DOHH2 (cell line): ENCODE measurements at regions not wholly inside any gene's neighbourhood (a gene's known extent, or its start where the extent isn't known, plus 50 kb on each side); places are given as distances from the start of the nearest gene placed in this dataset.

Source experiments
- H3F3A ChIP-seq: fragments of 200-600 bp; sonication (generic), shearing (Covaris generic); 2 replicates; pipeline ENCODE4 v1.6.0; 2016; ENCODE audit warnings: antibody characterized with exemption, mild to moderate bottlenecking; ENCODE audit not compliant: control insufficient read depth, insufficient read depth
- H3K27ac ChIP-seq: fragments of 200-600 bp; sonication (generic); 2 replicates; pipeline ENCODE4 v1.5.1; 2014; ENCODE audit warnings: low read depth, mild to moderate bottlenecking, low read length, moderate library complexity
- H3K27me3 ChIP-seq: fragments of 200-600 bp; sonication (generic); 2 replicates; pipeline ENCODE4 v1.6.1; 2014; ENCODE audit warnings: mild to moderate bottlenecking, low read length, mixed read lengths; ENCODE audit not compliant: control insufficient read depth
- H3K36me3 ChIP-seq: fragments of 200-600 bp; sonication (generic); 2 replicates; pipeline ENCODE4 v1.6.1; 2014; ENCODE audit warnings: mild to moderate bottlenecking, low read length, moderate library complexity, mixed read lengths; ENCODE audit not compliant: control insufficient read depth
- H3K4me1 ChIP-seq: fragments of 200-600 bp; sonication (generic); 2 replicates; pipeline ENCODE4 v1.6.1; 2014; ENCODE audit warnings: mild to moderate bottlenecking, low read length, mixed read lengths; ENCODE audit not compliant: control insufficient read depth
- H3K4me2 ChIP-seq: fragments of 200-600 bp; sonication (generic); 2 replicates; pipeline ENCODE4 v1.6.0; 2014; ENCODE audit warnings: mild to moderate bottlenecking, low read length, moderate library complexity
- H3K4me3 ChIP-seq: fragments of 200-600 bp; sonication (generic); 2 replicates; pipeline ENCODE4 v1.5.1; 2014; ENCODE audit warnings: mild to moderate bottlenecking, low read length, mixed read lengths
- H3K79me2 ChIP-seq: fragments of 200-600 bp; sonication (generic); 2 replicates; pipeline ENCODE4 v1.6.1; 2014; ENCODE audit warnings: mild to moderate bottlenecking, low read length, mixed read lengths; ENCODE audit not compliant: control insufficient read depth
- H3K9me2 ChIP-seq: fragments of 200-600 bp; sonication (generic); replicated peaks from 2 replicates; pipeline ENCODE4 v1.6.1; 2014; ENCODE audit warnings: mild to moderate bottlenecking, low read length, mixed read lengths; ENCODE audit not compliant: control insufficient read depth
- H3K9me3 ChIP-seq: fragments of 200-600 bp; sonication (generic); 2 replicates; pipeline ENCODE4 v1.6.1; 2014; ENCODE audit warnings: antibody characterized with exemption, low read length, mixed read lengths; ENCODE audit not compliant: control insufficient read depth, insufficient read depth
- H4K20me1 ChIP-seq: fragments of 200-600 bp; sonication (generic); 2 replicates; pipeline ENCODE4 v1.6.0; 2014; ENCODE audit warnings: low read depth, mild to moderate bottlenecking, antibody characterized with exemption, low read length, moderate library complexity; ENCODE audit not compliant: control insufficient read depth, insufficient read depth
- EZH2phosphoT487 ChIP-seq: fragments of 200-600 bp; sonication (generic); IDR thresholded peaks from 2 replicates; pipeline ENCODE4 v1.6.1; 2017; ENCODE audit warnings: borderline replicate concordance, mild to moderate bottlenecking, antibody characterized with exemption, low read length, moderate library complexity, mixed read lengths
- TF ChIP-seq, protein P1 (sequence below): fragments of 200-600 bp; sonication (generic); IDR thresholded peaks from one replicate; pipeline ENCODE4 v1.5.1; 2014; ENCODE audit warnings: antibody characterized with exemption, mild to moderate bottlenecking, low read depth, low read length; ENCODE audit not compliant: poor library complexity, severe bottlenecking

DNA sequence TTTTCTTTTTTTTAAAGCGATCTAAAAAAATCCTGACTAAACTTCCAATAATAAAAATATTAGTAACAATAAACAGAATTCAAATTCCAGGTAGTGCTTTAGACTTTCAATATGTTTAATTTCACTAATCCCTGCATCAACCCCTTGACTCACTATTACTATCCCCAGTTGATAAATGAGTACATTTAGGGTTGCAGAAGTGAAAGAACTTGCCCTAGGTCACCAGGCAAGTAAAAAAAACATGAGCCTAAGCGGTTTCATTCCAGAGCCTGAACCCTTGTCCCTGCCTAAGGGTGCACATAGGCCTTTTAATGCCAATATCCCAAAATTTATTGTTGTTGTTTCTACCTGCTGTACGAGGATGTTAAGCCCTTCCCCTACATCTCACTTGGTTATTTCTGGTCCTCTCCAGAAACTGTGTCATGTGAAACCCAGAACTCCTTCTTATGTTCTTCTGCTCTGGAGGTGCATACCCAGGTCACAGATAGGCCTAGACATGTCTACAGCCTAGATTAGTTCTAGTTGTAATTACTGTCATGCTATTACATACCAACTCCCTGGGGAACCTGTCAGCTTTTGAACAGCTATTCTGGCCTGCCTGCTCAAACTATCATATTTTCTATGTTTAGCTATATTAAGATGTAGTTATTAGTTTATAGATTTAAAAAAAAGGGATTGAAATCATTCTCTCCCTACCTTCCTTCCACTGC is 244.5 kb upstream of the PITX2 start:
- TF ChIP-seq, protein P1, sequence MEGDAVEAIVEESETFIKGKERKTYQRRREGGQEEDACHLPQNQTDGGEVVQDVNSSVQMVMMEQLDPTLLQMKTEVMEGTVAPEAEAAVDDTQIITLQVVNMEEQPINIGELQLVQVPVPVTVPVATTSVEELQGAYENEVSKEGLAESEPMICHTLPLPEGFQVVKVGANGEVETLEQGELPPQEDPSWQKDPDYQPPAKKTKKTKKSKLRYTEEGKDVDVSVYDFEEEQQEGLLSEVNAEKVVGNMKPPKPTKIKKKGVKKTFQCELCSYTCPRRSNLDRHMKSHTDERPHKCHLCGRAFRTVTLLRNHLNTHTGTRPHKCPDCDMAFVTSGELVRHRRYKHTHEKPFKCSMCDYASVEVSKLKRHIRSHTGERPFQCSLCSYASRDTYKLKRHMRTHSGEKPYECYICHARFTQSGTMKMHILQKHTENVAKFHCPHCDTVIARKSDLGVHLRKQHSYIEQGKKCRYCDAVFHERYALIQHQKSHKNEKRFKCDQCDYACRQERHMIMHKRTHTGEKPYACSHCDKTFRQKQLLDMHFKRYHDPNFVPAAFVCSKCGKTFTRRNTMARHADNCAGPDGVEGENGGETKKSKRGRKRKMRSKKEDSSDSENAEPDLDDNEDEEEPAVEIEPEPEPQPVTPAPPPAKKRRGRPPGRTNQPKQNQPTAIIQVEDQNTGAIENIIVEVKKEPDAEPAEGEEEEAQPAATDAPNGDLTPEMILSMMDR, result no peak
- TF ChIP-seq EZH2phosphoT487, result no peak
- H3K9me3 ChIP-seq, result no peaks in the 10 kb centered on the region
- no peak overlapping the region for H3K4me2 ChIP-seq
- no peaks in the 10 kb centered on the region for H3K79me2 ChIP-seq
- H3K27me3 ChIP-seq, result no peaks in the 10 kb centered on the region
- no peaks in the 10 kb centered on the region for H3K36me3 ChIP-seq
- H4K20me1 ChIP-seq, result no peaks in the 10 kb centered on the region
- no peaks in the 10 kb centered on the region for H3K9me2 ChIP-seq
- H3K4me3 ChIP-seq, result no peak overlapping the region
- H3K4me1 ChIP-seq, result peaks cover 12% of the 10 kb centered on the region
- H3K27ac ChIP-seq, result no peak overlapping the region
- H3F3A ChIP-seq, result no peaks in the 10 kb centered on the region

DNA sequence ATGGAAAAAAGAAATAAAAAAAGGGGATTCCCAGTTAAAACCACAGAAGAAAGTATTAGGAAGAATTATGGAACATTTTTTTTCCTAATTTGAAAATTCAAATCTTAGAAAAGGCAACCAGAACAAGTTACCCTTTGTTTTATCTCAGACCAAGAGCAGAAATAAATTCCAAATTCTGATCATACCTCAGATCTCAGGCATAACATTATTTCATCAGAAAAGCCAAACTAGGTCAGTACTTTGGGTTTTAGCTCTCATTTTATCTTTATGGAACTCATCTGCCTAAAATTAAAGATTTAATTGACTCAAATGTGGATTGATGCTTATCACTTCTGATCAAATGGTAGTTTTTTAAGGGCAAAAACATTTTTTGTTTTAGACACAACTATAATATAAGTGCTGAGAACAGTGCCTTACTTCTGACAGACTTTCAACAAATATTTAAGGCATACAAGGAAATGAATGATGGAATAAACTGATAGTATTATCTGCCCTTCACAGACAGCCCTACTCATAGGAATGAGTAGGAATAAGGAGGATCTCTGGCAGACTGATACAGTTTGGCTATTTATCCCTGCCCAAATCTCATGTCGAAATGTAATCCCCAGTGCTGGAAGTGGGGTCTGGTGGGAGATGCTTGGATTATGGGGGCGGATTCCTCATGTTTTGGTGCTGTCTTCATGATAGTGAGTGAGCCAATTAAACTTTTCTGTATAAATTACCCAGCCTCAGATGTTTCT is 245.3 kb upstream of the PITX2 start:
- Histone ChIP-seq H4K20me1 (no peaks in the 10 kb centered on the region), H3K4me2 (no peak overlapping the region), H3F3A (no peaks in the 10 kb centered on the region), H3K4me1 (peaks cover 12% of the 10 kb centered on the region), H3K27ac (no peak overlapping the region), H3K4me3 (no peak overlapping the region), H3K9me2 (no peaks in the 10 kb centered on the region), H3K36me3 (no peaks in the 10 kb centered on the region), H3K79me2 (no peaks in the 10 kb centered on the region), H3K9me3 (no peaks in the 10 kb centered on the region), H3K27me3 (no peaks in the 10 kb centered on the region)
- no peak for TF ChIP-seq EZH2phosphoT487
- TF ChIP-seq, protein P1, result no peak

DNA sequence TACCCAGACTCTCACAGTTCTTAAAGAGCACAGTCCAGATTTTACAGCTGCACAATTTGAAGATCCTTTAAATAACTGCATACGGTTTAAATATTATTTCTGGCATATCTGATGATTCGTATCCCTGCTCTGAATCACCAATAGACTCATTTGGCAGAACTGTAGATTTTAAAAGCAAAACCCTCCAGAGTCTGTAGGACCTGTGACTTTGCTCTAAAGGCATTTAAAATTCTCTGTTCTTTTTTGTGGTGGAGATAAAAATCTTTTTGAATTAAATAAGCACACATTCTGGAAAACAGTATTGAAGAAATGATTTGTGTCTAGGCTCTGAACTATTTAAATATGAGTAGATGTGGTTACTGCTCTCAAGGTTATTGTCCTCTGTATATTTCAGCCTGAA is 246.2 kb upstream of the PITX2 start:
- H3K36me3 ChIP-seq, result no peaks in the 10 kb centered on the region
- H3K4me1 ChIP-seq, result peaks cover 12% of the 10 kb centered on the region
- no peaks in the 10 kb centered on the region for H3K27me3 ChIP-seq
- no peaks in the 10 kb centered on the region for H3K9me3 ChIP-seq
- H3F3A ChIP-seq, result no peaks in the 10 kb centered on the region
- TF ChIP-seq, protein P1, result no peak
- no peak for TF ChIP-seq EZH2phosphoT487
- H3K4me3 ChIP-seq, result no peak overlapping the region
- no peaks in the 10 kb centered on the region for H4K20me1 ChIP-seq
- no peaks in the 10 kb centered on the region for H3K79me2 ChIP-seq
- H3K9me2 ChIP-seq, result no peaks in the 10 kb centered on the region
- H3K4me2 ChIP-seq, result no peak overlapping the region
- H3K27ac ChIP-seq, result no peak overlapping the region
